Osteoblast (primary cell): ENCODE measurements at regions not wholly inside any gene's neighbourhood (a gene's known extent, or its start where the extent isn't known, plus 50 kb on each side); places are given as distances from the start of the nearest gene placed in this dataset.

Source experiments
- DNase-seq: peaks from one replicate; pipeline ENCODE4 v3.0.0; 2011; ENCODE audit warnings: low spot score, mixed read lengths; ENCODE audit not compliant: insufficient read length; ENCODE audit errors: missing footprints
- H2AFZ ChIP-seq: 2 replicates; pipeline ENCODE4 v1.6.0; 2011; ENCODE audit warnings: mild to moderate bottlenecking, low read length
- H3K27ac ChIP-seq: 2 replicates; pipeline ENCODE4 v1.5.1; 2011; ENCODE audit warnings: mild to moderate bottlenecking, low read depth, low read length, moderate library complexity
- H3K27me3 ChIP-seq: 2 replicates; pipeline ENCODE4 v1.6.0; 2012; ENCODE audit warnings: mild to moderate bottlenecking, control low read depth, inconsistent platforms, low read length, moderate library complexity; ENCODE audit not compliant: insufficient read depth
- H3K36me3 ChIP-seq: 2 replicates; pipeline ENCODE4 v1.5.1; 2011; ENCODE audit warnings: mild to moderate bottlenecking, low read length, control low read depth, moderate library complexity; ENCODE audit not compliant: insufficient read depth
- H3K4me1 ChIP-seq: 2 replicates; pipeline ENCODE4 v1.5.1; 2011; ENCODE audit warnings: mild to moderate bottlenecking, low read length, control low read depth, moderate library complexity; ENCODE audit not compliant: insufficient read depth
- H3K4me2 ChIP-seq: 2 replicates; pipeline ENCODE4 v1.6.0; 2011; ENCODE audit warnings: mild to moderate bottlenecking, low read length; ENCODE audit not compliant: insufficient read depth
- H3K4me3 ChIP-seq: fragments of 200-600 bp; sonication (generic); 3 replicates; pipeline ENCODE4 v1.5.1; 2012; ENCODE audit warnings: mild to moderate bottlenecking, low read length, inconsistent platforms; ENCODE audit not compliant: insufficient read depth
- H3K79me2 ChIP-seq: 2 replicates; pipeline ENCODE4 v1.6.0; 2012; ENCODE audit warnings: mild to moderate bottlenecking, low read length, control low read depth, inconsistent platforms; ENCODE audit not compliant: insufficient read depth
- H3K9me3 ChIP-seq: 2 replicates; pipeline ENCODE4 v1.5.1; 2011; ENCODE audit warnings: low read depth, low read length, control low read depth
- H4K20me1 ChIP-seq: 2 replicates; pipeline ENCODE4 v1.6.0; 2012; ENCODE audit warnings: mild to moderate bottlenecking, low read length, control low read depth; ENCODE audit not compliant: insufficient read depth
- CTCF ChIP-seq: IDR thresholded peaks from 2 replicates; pipeline ENCODE4 v1.5.1; 2011; ENCODE audit warnings: mild to moderate bottlenecking, low read depth, low read length, moderate library complexity; ENCODE audit errors: extremely low read depth

GRCh38 chr15:62270216-62270921 is 105.3 kb upstream of the C2CD4B start:
- H3K9me3 ChIP-seq: peaks cover 12% of the 10 kb centered on the region
- no peak overlapping the region for H3K4me2 ChIP-seq
- H3K4me3 ChIP-seq: no peak overlapping the region
- H2AFZ ChIP-seq: no peak overlapping the region
- H3K27me3 ChIP-seq: peaks cover 5% of the 10 kb centered on the region
- no peaks in the 10 kb centered on the region for H3K79me2 ChIP-seq
- no peak for DNase-seq
- H3K27ac ChIP-seq: no peak overlapping the region
- no peaks in the 10 kb centered on the region for H3K4me1 ChIP-seq
- no peak for TF ChIP-seq CTCF
- no peaks in the 10 kb centered on the region for H4K20me1 ChIP-seq
- no peaks in the 10 kb centered on the region for H3K36me3 ChIP-seq

- Histone ChIP-seq H2AFZ (no peak overlapping the region), H4K20me1 (no peaks in the 10 kb centered on the region), H3K9me3 (peaks cover 12% of the 10 kb centered on the region), H3K27ac (no peak overlapping the region), H3K4me1 (no peaks in the 10 kb centered on the region), H3K4me3 (no peak overlapping the region), H3K4me2 (no peak overlapping the region), H3K36me3 (no peaks in the 10 kb centered on the region), H3K27me3 (peaks cover 7% of the 10 kb centered on the region), H3K79me2 (no peaks in the 10 kb centered on the region)
- DNase-seq: no peak
- TF ChIP-seq CTCF: no peak
These were observed 107.2 kb upstream of the C2CD4B start for GRCh38 chr15:62272290-62272689.

- Histone ChIP-seq H3K4me1 (no peaks in the 10 kb centered on the region), H3K4me3 (no peak overlapping the region), H3K36me3 (no peaks in the 10 kb centered on the region), H3K79me2 (no peaks in the 10 kb centered on the region), H2AFZ (no peak overlapping the region), H3K9me3 (peaks cover under 1% of the 10 kb centered on the region), H4K20me1 (no peaks in the 10 kb centered on the region), H3K27me3 (peaks cover 37% of the 10 kb centered on the region), H3K4me2 (no peak overlapping the region), H3K27ac (no peak overlapping the region)
- no peak for TF ChIP-seq CTCF
- DNase-seq: no peak
These were observed 110.7 kb upstream of the C2CD4B start for GRCh38 chr15:62275831-62276230.

GRCh38 chr15:62277816-62278394 is 112.8 kb upstream of the C2CD4B start:
- TF ChIP-seq CTCF: no peak
- DNase-seq: no peak
- Histone ChIP-seq H3K9me3 (no peaks in the 10 kb centered on the region), H3K4me3 (no peak overlapping the region), H3K27ac (no peak overlapping the region), H3K27me3 (peaks cover 50% of the 10 kb centered on the region), H3K4me1 (no peaks in the 10 kb centered on the region), H3K79me2 (no peaks in the 10 kb centered on the region), H3K36me3 (no peaks in the 10 kb centered on the region), H3K4me2 (no peak overlapping the region), H2AFZ (no peak overlapping the region), H4K20me1 (no peaks in the 10 kb centered on the region)
